ENCODE measurements at regions not wholly inside any gene's neighbourhood (a gene's known extent, or its start where the extent isn't known, plus 50 kb on each side); places are given as distances from the start of the nearest gene placed in this dataset.

- TF ChIP-seq CTCF (IDR thresholded peaks at IDR 0.05) (no peak), POLR2A (IDR thresholded peaks at IDR 0.05) (no peak)
Measured at GRCh38 chr3:103134023-103134724, 699.4 kb downstream of the ZPLD1 start.
